ENCODE measurements at regions not wholly inside any gene's neighbourhood (a gene's known extent, or its start where the extent isn't known, plus 50 kb on each side); places are given as distances from the start of the nearest gene placed in this dataset.

DNA sequence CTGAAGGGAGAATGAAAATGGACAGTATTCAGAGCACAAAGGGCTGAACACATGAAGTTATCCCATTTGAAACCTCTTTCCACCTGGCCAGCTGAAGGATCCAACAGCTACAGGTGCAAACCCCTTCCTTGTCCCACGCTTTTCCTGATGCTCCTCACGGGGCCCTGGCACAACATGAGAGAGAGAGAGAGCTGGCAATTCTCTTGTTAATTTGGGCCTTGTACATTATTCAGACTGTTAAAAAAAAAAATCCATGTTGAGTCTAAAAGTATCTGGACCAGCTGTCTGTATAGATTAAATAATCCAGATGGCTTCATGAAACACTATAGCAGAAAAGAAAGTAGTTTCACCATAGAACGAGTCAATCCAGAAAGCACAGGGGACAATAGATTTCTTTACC lies 74.1 kb downstream of the HMHB1 start:
- TF ChIP-seq, protein P1, sequence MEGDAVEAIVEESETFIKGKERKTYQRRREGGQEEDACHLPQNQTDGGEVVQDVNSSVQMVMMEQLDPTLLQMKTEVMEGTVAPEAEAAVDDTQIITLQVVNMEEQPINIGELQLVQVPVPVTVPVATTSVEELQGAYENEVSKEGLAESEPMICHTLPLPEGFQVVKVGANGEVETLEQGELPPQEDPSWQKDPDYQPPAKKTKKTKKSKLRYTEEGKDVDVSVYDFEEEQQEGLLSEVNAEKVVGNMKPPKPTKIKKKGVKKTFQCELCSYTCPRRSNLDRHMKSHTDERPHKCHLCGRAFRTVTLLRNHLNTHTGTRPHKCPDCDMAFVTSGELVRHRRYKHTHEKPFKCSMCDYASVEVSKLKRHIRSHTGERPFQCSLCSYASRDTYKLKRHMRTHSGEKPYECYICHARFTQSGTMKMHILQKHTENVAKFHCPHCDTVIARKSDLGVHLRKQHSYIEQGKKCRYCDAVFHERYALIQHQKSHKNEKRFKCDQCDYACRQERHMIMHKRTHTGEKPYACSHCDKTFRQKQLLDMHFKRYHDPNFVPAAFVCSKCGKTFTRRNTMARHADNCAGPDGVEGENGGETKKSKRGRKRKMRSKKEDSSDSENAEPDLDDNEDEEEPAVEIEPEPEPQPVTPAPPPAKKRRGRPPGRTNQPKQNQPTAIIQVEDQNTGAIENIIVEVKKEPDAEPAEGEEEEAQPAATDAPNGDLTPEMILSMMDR (IDR thresholded peaks at IDR 0.05), result no peak
- no peak for TF ChIP-seq POLR2A (IDR thresholded peaks at IDR 0.05)
